ENCODE measurements at regions not wholly inside any gene's neighbourhood (a gene's known extent, or its start where the extent isn't known, plus 50 kb on each side); places are given as distances from the start of the nearest gene placed in this dataset.

DNA sequence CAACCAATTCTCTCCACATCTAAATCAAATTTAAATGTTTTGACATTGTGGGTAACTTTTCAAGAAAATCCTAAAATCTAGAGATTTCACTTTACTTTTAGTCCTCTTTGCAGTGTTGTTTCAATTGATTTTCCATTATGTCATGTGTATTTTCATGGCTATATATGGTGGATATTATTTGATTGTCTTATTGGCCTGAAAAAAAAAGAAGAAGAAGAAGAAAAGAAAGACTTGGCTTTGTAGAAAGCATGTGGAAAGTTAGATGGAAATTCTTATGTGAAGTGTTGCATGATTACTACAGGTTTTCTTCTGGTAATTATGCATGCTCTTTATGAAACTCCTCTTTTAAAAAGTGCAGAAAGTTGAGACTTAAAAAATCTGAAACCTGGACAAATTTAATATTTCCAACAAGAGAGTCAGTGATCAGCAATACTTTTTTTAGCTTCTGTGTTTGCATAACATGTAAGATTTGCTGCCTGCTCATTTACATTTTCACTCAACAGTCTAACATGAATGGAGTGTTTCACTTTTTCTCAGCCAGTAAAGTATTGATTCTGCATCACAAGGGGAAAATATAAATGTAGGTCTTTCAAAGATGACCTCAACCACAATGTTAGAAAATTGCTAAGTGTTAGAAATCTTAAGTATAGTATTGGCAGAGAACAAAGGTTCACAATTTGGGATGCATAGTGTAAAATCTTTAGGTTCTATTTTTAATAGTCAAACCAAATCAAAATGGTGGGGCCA lies 438.7 kb downstream of the BCKDHB start:
- H3K4me1 ChIP-seq = 0 out of 2 replicates have a peak, but pooled peaks cover 7% of the 10 kb centered on the region
- no peaks in the 10 kb centered on the region for H3K36me3 ChIP-seq
- H3K4me2 ChIP-seq = no peak overlapping the region
- H3K27me3 ChIP-seq = no peaks in the 10 kb centered on the region
- no peaks in the 10 kb centered on the region for H3K9me3 ChIP-seq
- H3K9ac ChIP-seq = no peak overlapping the region
- no peak overlapping the region for H3K4me3 ChIP-seq
- no peaks in the 10 kb centered on the region for H4K20me1 ChIP-seq
- no peak overlapping the region for H3K27ac ChIP-seq
- no peak for TF ChIP-seq Cebpa-rat (IDR thresholded peaks at IDR 0.05)

DNA sequence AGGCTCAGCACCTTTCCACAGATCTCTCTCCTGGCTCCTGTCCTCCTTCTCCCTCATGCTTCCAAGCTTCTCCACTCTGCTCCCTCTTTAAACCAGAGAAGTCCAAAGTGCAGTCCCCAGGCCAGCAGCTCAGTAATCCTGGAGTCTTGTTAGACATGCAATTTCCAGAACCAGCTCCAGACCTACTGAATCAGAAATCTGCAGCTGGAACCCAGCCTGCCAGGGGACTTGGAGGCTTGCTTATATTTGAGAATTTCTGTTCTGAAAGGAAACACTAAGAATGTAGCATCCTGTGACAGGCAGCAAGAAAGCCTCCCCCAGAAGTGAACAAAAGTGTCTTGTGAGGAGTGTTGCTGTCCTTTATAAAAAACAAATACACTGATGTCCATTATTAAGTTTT lies 438.1 kb downstream of the BCKDHB start:
- Histone ChIP-seq H4K20me1 (no peaks in the 10 kb centered on the region), H3K36me3 (no peaks in the 10 kb centered on the region), H3K9ac (no peak overlapping the region), H3K27me3 (no peaks in the 10 kb centered on the region), H3K27ac (no peak overlapping the region), H3K4me2 (no peak overlapping the region), H3K4me1 (0 out of 2 replicates have a peak, but pooled peaks cover 7% of the 10 kb centered on the region), H3K4me3 (no peak overlapping the region), H3K9me3 (no peaks in the 10 kb centered on the region)
- no peak for TF ChIP-seq Cebpa-rat (IDR thresholded peaks at IDR 0.05)

DNA sequence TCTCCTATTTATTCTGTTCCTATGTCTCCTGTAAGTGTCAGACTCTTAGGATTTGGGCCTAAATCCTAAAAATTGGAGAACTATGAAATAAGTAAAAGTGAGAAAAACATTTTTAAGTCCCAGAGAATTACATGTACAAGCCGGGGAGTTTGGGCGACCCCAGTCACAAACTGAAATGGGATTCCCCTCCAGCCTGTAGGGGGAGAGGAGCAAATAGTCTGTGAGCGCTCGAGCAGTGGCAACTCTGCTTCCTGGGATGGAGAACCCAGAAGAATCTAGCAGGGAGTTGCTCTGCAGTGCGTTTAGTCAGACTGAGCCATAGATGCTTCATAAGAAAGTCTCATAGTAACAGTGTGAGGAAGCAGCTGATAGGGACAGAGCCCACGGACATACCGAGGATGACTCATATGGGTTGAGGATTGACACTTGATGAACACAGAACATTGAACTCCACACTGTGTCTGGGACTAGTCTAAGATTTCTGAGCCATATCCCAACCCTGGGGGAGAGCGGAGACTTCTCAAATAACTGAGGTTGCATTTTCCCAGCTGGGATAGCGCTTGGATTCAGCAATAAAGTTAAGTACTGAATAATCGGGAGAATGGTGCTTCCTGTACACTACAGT lies 437.2 kb downstream of the BCKDHB start:
- no peak for TF ChIP-seq Cebpa-rat (IDR thresholded peaks at IDR 0.05)
- H3K9me3 ChIP-seq = no peaks in the 10 kb centered on the region
- H3K27ac ChIP-seq = no peak overlapping the region
- no peaks in the 10 kb centered on the region for H4K20me1 ChIP-seq
- no peak overlapping the region for H3K9ac ChIP-seq
- H3K4me3 ChIP-seq = no peak overlapping the region
- no peaks in the 10 kb centered on the region for H3K27me3 ChIP-seq
- 0 out of 2 replicates have a peak, but pooled peaks cover 7% of the 10 kb centered on the region for H3K4me1 ChIP-seq
- H3K36me3 ChIP-seq = no peaks in the 10 kb centered on the region
- H3K4me2 ChIP-seq = no peak overlapping the region

DNA sequence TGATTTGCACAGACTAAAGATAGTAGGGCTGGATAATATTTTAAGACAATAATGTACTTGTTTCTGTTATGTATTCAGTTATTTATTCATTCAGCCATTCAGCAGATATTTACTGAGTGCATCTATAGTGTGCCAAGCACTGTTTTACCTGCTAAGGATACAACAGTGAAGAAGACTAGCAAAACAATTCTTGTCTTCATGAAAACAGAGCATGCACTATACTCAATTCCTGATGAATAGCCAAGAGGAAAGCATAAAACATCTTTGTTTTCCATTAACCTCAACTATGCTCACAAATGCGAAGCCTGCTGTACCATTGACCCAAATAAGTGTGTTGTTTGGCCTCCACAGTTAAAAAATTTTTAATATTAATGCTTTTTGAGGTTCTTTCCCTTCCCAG lies 436.7 kb downstream of the BCKDHB start:
- Histone ChIP-seq H3K4me1 (0 out of 2 replicates have a peak, but pooled peaks cover 7% of the 10 kb centered on the region), H3K9me3 (no peaks in the 10 kb centered on the region), H3K36me3 (no peaks in the 10 kb centered on the region), H3K27me3 (no peaks in the 10 kb centered on the region), H3K4me3 (no peak overlapping the region), H3K9ac (no peak overlapping the region), H3K27ac (no peak overlapping the region), H4K20me1 (no peaks in the 10 kb centered on the region), H3K4me2 (no peak overlapping the region)
- no peak for TF ChIP-seq Cebpa-rat (IDR thresholded peaks at IDR 0.05)

DNA sequence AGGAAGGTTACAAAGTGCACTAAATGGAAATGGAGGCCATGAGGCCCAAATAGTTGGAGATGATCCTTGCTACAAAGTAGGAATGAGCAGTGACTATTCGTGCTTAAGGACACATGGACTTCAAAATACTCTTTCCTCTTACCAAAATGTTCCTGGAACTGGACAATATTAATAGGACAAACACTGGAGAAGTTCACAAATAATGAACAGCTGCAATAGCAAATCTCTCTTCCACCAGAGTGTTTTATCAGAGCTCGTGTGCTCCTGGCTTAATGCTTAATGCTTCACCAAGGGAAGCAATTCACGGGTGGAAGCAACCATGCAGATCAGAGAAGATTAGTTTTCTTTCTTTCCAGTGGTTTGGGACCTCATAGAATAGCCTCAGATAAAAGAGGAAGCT lies 435.4 kb downstream of the BCKDHB start:
- no peak for TF ChIP-seq Cebpa-rat (IDR thresholded peaks at IDR 0.05)
- H4K20me1 ChIP-seq = no peaks in the 10 kb centered on the region
- no peak overlapping the region for H3K9ac ChIP-seq
- H3K36me3 ChIP-seq = no peaks in the 10 kb centered on the region
- no peak overlapping the region for H3K4me2 ChIP-seq
- 0 out of 2 replicates have a peak, but pooled peaks cover 7% of the 10 kb centered on the region for H3K4me1 ChIP-seq
- H3K27me3 ChIP-seq = no peaks in the 10 kb centered on the region
- H3K27ac ChIP-seq = no peak overlapping the region
- no peak overlapping the region for H3K4me3 ChIP-seq
- no peaks in the 10 kb centered on the region for H3K9me3 ChIP-seq

DNA sequence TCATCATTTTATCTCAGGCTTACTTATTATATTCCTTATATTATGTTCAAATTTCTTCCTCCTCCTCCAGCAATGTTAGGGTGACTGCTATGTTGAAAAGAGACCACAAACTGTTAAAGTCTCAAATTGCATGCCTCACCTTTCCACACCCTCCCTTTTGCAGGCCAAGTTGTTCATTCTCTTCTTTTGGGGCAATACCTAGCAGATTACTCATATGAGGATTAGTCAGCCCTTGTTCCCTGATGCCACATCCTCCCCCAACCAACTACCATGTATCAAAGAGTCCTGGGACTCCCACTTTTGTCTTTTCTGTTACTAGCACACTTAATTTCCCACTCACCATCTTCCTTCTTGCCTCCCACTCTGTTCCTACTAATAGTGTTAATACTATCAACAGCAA lies 434.7 kb downstream of the BCKDHB start:
- Histone ChIP-seq H3K4me1 (0 out of 2 replicates have a peak, but pooled peaks cover 7% of the 10 kb centered on the region), H3K4me3 (no peak overlapping the region), H4K20me1 (no peaks in the 10 kb centered on the region), H3K9ac (no peak overlapping the region), H3K36me3 (no peaks in the 10 kb centered on the region), H3K9me3 (no peaks in the 10 kb centered on the region), H3K27me3 (no peaks in the 10 kb centered on the region), H3K27ac (no peak overlapping the region), H3K4me2 (no peak overlapping the region)
- no peak for TF ChIP-seq Cebpa-rat (IDR thresholded peaks at IDR 0.05)

DNA sequence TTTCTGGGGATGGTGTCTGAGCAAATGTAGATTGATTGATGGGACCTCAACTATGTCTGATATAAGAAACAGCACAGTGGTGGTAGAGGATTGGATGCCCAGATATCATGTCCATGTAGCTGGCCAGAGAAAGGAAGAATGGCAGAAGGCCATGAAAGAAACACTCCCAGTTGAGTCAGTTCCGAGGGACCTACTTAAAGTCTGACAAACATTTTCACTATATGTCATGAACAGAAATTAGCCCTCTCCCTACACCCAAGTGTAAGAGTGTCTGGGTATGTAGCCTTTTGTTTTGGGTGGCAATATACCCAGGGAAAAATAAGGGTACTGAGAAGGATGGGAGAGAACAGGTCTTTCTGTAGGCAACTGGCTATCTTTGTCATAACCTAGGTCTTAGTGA lies 434.2 kb downstream of the BCKDHB start:
- no peak for TF ChIP-seq Cebpa-rat (IDR thresholded peaks at IDR 0.05)
- no peak overlapping the region for H3K4me2 ChIP-seq
- no peak overlapping the region for H3K4me3 ChIP-seq
- H4K20me1 ChIP-seq = no peaks in the 10 kb centered on the region
- H3K4me1 ChIP-seq = 0 out of 2 replicates have a peak, but pooled peaks cover 7% of the 10 kb centered on the region
- no peak overlapping the region for H3K9ac ChIP-seq
- H3K27me3 ChIP-seq = no peaks in the 10 kb centered on the region
- H3K36me3 ChIP-seq = no peaks in the 10 kb centered on the region
- no peak overlapping the region for H3K27ac ChIP-seq
- no peaks in the 10 kb centered on the region for H3K9me3 ChIP-seq

DNA sequence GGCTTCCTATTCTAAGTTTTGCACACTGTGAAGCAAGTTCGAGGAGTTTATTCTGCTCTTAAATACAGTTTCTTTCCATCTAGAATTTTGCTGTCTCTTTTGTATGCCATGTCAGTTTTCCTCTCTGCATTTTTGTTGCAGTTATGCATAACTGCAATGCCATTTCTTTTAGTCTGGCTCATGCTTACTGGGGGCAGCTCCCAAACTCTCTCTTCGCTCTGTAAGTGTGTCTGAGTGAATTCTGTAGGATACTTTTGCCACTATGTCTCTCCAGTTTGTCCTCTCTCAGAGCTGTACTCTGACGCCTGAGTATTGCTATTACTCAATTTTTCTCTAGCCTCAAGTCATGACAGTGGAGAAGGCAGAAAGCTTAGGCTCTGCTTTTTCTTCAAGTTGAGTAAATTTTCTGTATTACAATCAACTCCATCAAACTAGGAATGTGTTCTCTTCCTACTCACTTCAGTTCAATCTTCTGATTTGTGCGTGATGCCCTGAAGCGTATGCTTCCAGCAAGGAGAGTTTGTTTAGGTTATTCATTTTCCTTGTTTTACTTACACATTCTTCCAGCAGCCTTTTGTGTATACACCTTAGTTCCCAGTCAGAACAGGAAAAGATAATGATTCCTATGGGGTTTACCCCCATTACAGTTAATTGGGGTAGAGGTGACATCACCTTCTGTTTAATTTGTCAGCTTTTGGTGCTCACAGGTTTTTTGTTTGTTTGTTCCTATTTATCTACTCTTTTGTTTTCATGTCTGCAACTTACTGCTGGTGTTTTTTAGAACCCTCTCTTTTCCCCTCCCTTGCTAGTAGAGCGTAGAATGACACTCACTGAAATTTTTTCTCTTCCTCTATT lies 430.9 kb downstream of the BCKDHB start:
- H3K9me3 ChIP-seq = no peaks in the 10 kb centered on the region
- no peaks in the 10 kb centered on the region for H3K36me3 ChIP-seq
- H4K20me1 ChIP-seq = no peaks in the 10 kb centered on the region
- TF ChIP-seq Cebpa-rat (IDR thresholded peaks at IDR 0.05) = no peak
- H3K27me3 ChIP-seq = no peaks in the 10 kb centered on the region
- H3K4me3 ChIP-seq = no peak overlapping the region
- no peak overlapping the region for H3K9ac ChIP-seq
- H3K27ac ChIP-seq = no peak overlapping the region
- 0 out of 2 replicates have a peak, but pooled peaks cover 7% of the 10 kb centered on the region for H3K4me1 ChIP-seq
- no peak overlapping the region for H3K4me2 ChIP-seq

DNA sequence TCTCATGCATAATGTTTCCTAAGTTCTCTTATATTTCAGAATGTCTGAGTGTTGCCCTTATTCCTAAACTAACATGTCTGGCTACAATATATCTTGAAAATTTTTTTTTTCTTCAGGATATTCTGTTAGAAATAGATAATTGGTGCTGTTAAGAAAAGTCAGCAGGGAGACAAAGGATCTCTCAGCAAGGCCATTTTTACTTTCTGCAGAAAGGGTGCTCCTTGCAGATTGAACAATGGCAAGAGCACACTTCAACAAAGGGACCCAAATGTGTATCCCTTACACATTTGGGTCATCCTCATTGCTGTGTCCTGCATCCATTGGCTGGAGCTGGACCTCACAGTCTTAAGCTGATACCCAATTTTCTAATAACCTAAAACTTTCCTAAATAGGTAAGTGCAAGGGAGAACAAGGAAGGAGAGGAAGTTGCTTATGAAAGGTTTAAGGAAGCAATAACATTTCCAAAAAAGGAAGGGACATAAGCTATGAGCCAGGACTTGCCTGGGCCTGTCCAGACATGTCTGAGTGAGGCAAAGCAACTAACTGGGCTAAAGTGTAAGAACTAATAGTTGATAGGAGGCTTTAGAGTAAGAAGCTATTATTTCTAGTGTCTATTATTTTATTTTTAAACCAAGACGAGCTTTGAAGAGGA lies 429.6 kb downstream of the BCKDHB start:
- Histone ChIP-seq H3K9me3 (no peaks in the 10 kb centered on the region), H3K4me2 (no peak overlapping the region), H3K27ac (no peak overlapping the region), H4K20me1 (no peaks in the 10 kb centered on the region), H3K36me3 (no peaks in the 10 kb centered on the region), H3K27me3 (no peaks in the 10 kb centered on the region), H3K9ac (no peak overlapping the region), H3K4me3 (no peak overlapping the region), H3K4me1 (no peaks in the 10 kb centered on the region)
- no peak for TF ChIP-seq Cebpa-rat (IDR thresholded peaks at IDR 0.05)
